GM12891 (cell line): ENCODE measurements at regions not wholly inside any gene's neighbourhood (a gene's known extent, or its start where the extent isn't known, plus 50 kb on each side); places are given as distances from the start of the nearest gene placed in this dataset.

Source experiments
- POLR2A ChIP-seq: IDR thresholded peaks from 2 replicates; pipeline ENCODE4 v1.6.1; 2011; ENCODE audit warnings: low read depth, low read length, control low read depth
- POLR2AphosphoS5 ChIP-seq: IDR thresholded peaks from 2 replicates; pipeline ENCODE4 v1.6.1; 2011; ENCODE audit warnings: low read depth, low read length, control low read depth
- POU2F2 ChIP-seq: IDR thresholded peaks from 2 replicates; pipeline ENCODE4 v1.6.1; 2011; ENCODE audit warnings: low read depth, mild to moderate bottlenecking, control low read depth, low read length, moderate library complexity
- SPI1 ChIP-seq: IDR thresholded peaks from 2 replicates; pipeline ENCODE4 v1.6.1; 2011; ENCODE audit warnings: low read depth, low read length, control low read depth
- TAF1 ChIP-seq: IDR thresholded peaks from 2 replicates; pipeline ENCODE4 v1.6.1; 2011; ENCODE audit warnings: low read depth, low read length, control low read depth

DNA sequence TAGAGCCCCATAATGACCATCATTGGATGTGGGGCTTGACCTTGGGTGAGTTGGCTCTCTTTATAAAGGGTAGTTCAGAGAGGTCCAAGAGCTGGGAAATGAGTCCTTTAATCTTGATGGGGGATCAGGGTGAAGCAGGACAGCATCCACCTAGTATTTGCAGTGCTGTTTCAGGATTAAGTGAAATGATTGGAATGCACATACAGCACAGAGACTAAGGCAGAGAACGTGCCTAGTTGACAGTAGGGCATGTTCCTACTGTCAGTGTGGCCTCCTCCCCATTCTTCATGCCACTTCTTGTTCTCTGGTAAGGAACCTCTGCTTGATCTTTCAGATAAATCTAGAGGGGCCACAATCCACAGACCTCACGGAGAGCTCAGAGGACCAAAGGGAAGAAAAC lies 78.9 kb downstream of the TRIM43 start:
- TF ChIP-seq POU2F2 (no peak), SPI1 (no peak), POLR2A (no peak), POLR2AphosphoS5 (no peak), TAF1 (no peak)
